G401.6 (cell line): ENCODE measurements at regions not wholly inside any gene's neighbourhood (a gene's known extent, or its start where the extent isn't known, plus 50 kb on each side); places are given as distances from the start of the nearest gene placed in this dataset.
"Not testable (repeated sequence)": the region's sequence is repeated elsewhere in the genome, so short reads cannot be mapped to it uniquely, and the experiment has no call there.

Source experiments
- FAIRE-seq: peaks from 2 replicates; lab custom pipeline; 2012; peaks lifted over from hg19 to GRCh38; lab: Jason Lieb, UNC

GRCh38 chr14:84341867-84342266, 1188.1 kb upstream of the FLRT2 start:
- not testable (repeated sequence) for FAIRE-seq

GRCh38 chr14:84343656-84344055, 1186.3 kb upstream of the FLRT2 start:
- no peak for FAIRE-seq

GRCh38 chr14:84351646-84352045, 1178.3 kb upstream of the FLRT2 start:
- FAIRE-seq, result no peak

GRCh38 chr14:84361476-84361875, 1168.5 kb upstream of the FLRT2 start:
- FAIRE-seq, result no peak

GRCh38 chr14:84375235-84375634, 1154.7 kb upstream of the FLRT2 start:
- FAIRE-seq, result no peak

GRCh38 chr14:84390010-84390409, 1139.9 kb upstream of the FLRT2 start:
- FAIRE-seq, result no peak

GRCh38 chr14:84397631-84398030, 1132.3 kb upstream of the FLRT2 start:
- no peak for FAIRE-seq

GRCh38 chr14:84399296-84399910, 1130.5 kb upstream of the FLRT2 start:
- FAIRE-seq, result no peak

GRCh38 chr14:84401631-84402030, 1128.3 kb upstream of the FLRT2 start:
- FAIRE-seq, result no peak

- no peak for FAIRE-seq
Observed at GRCh38 chr14:84403585-84403984, 1126.4 kb upstream of the FLRT2 start.

- FAIRE-seq, result no peak
Observed at GRCh38 chr14:84404246-84404645, 1125.7 kb upstream of the FLRT2 start.

- no peak for FAIRE-seq
Observed at GRCh38 chr14:84409435-84409834, 1120.5 kb upstream of the FLRT2 start.

GRCh38 chr14:84410344-84410743, 1119.6 kb upstream of the FLRT2 start:
- no peak for FAIRE-seq

- FAIRE-seq, result no peak
Observed at GRCh38 chr14:84420221-84420620, 1109.7 kb upstream of the FLRT2 start.

GRCh38 chr14:84421621-84422020, 1108.3 kb upstream of the FLRT2 start:
- no peak for FAIRE-seq

GRCh38 chr14:84425968-84426367, 1104.0 kb upstream of the FLRT2 start:
- FAIRE-seq, result no peak

GRCh38 chr14:84432676-84433075, 1097.3 kb upstream of the FLRT2 start:
- FAIRE-seq, result no peak

- no peak for FAIRE-seq
Observed at GRCh38 chr14:84433961-84434360, 1096.0 kb upstream of the FLRT2 start.

GRCh38 chr14:84435820-84436324, 1094.1 kb upstream of the FLRT2 start:
- FAIRE-seq, result no peak

GRCh38 chr14:84436528-84436927, 1093.4 kb upstream of the FLRT2 start:
- no peak for FAIRE-seq

GRCh38 chr14:84442521-84442920, 1087.4 kb upstream of the FLRT2 start:
- FAIRE-seq, result no peak

- FAIRE-seq, result no peak
Observed at GRCh38 chr14:84445486-84445885, 1084.5 kb upstream of the FLRT2 start.

GRCh38 chr14:84446250-84446649, 1083.7 kb upstream of the FLRT2 start:
- FAIRE-seq, result no peak

- no peak for FAIRE-seq
Observed at GRCh38 chr14:84453307-84453950, 1076.5 kb upstream of the FLRT2 start.
